ENCODE measurements at regions not wholly inside any gene's neighbourhood (a gene's known extent, or its start where the extent isn't known, plus 50 kb on each side); places are given as distances from the start of the nearest gene placed in this dataset.

GRCh38 chr1:240031009-240031408 is 60.7 kb upstream of the FMN2 start:
- no peak overlapping the region for H3K27ac ChIP-seq (replicated peaks)
- TF ChIP-seq CTCF (IDR thresholded peaks at IDR 0.05; ENCODE audit: insufficient read depth, low read length) = no peak
- no peak overlapping the region for H3K4me3 ChIP-seq (replicated peaks; ENCODE audit: insufficient read depth, low read length)
- H3K27me3 ChIP-seq (ENCODE audit: insufficient read depth, poor library complexity, severe bottlenecking) = peaks cover 3% of the 10 kb centered on the region
- DNase-seq (ENCODE audit: low read depth in 1 of 2, low spot score in 1 of 2) = no peak

- Histone ChIP-seq H3K4me3 (replicated peaks; ENCODE audit: insufficient read depth, low read length) (no peak overlapping the region), H3K27me3 (ENCODE audit: insufficient read depth, poor library complexity, severe bottlenecking) (peaks cover 3% of the 10 kb centered on the region), H3K27ac (replicated peaks) (no peak overlapping the region)
- DNase-seq (ENCODE audit: low read depth in 1 of 2, low spot score in 1 of 2) = no peak
- TF ChIP-seq POLR2AphosphoS5 (IDR thresholded peaks at IDR 0.05; ENCODE audit: low read depth) = no peak
- no peak for TF ChIP-seq REST (IDR thresholded peaks at IDR 0.05; ENCODE audit: insufficient replicate concordance, low read depth)
- TF ChIP-seq CTCF (IDR thresholded peaks at IDR 0.05; ENCODE audit: insufficient read depth, low read length) = no peak
- TF ChIP-seq SPI1 (IDR thresholded peaks at IDR 0.05; ENCODE audit: borderline replicate concordance, low read depth) = no peak
- TF ChIP-seq GABPA (IDR thresholded peaks at IDR 0.05; ENCODE audit: low read depth) = no peak
These were observed 60.3 kb upstream of the FMN2 start for GRCh38 chr1:240031414-240031813.

GRCh38 chr1:240033406-240033805 is 58.3 kb upstream of the FMN2 start:
- DNase-seq (ENCODE audit: low read depth in 1 of 2, low spot score in 1 of 2) = no peak
- H3K4me3 ChIP-seq (replicated peaks; ENCODE audit: insufficient read depth, low read length) = no peak overlapping the region
- H3K27me3 ChIP-seq (ENCODE audit: insufficient read depth, poor library complexity, severe bottlenecking) = peaks cover 3% of the 10 kb centered on the region
- TF ChIP-seq REST (IDR thresholded peaks at IDR 0.05; ENCODE audit: insufficient replicate concordance, low read depth) (no peak), POLR2AphosphoS5 (IDR thresholded peaks at IDR 0.05; ENCODE audit: low read depth) (no peak), CTCF (IDR thresholded peaks at IDR 0.05; ENCODE audit: insufficient read depth, low read length) (no peak), GABPA (IDR thresholded peaks at IDR 0.05; ENCODE audit: low read depth) (no peak), SPI1 (IDR thresholded peaks at IDR 0.05; ENCODE audit: borderline replicate concordance, low read depth) (no peak)
- H3K27ac ChIP-seq (replicated peaks) = no peak overlapping the region

- DNase-seq (ENCODE audit: low read depth in 1 of 2, low spot score in 1 of 2) = no peak
- H3K27ac ChIP-seq (replicated peaks) = no peak overlapping the region
- TF ChIP-seq SPI1 (IDR thresholded peaks at IDR 0.05; ENCODE audit: borderline replicate concordance, low read depth) (no peak), REST (IDR thresholded peaks at IDR 0.05; ENCODE audit: insufficient replicate concordance, low read depth) (no peak), POLR2AphosphoS5 (IDR thresholded peaks at IDR 0.05; ENCODE audit: low read depth) (no peak), GABPA (IDR thresholded peaks at IDR 0.05; ENCODE audit: low read depth) (no peak), CTCF (IDR thresholded peaks at IDR 0.05; ENCODE audit: insufficient read depth, low read length) (no peak)
- H3K27me3 ChIP-seq (ENCODE audit: insufficient read depth, poor library complexity, severe bottlenecking) = no peaks in the 10 kb centered on the region
- H3K4me3 ChIP-seq (replicated peaks; ENCODE audit: insufficient read depth, low read length) = no peak overlapping the region
These were observed 55.2 kb upstream of the FMN2 start for GRCh38 chr1:240036526-240036925.
